Dermis blood vessel endothelial cell (primary cell): ENCODE measurements at regions not wholly inside any gene's neighbourhood (a gene's known extent, or its start where the extent isn't known, plus 50 kb on each side); places are given as distances from the start of the nearest gene placed in this dataset.

Source experiments
- DNase-seq: peaks from one replicate; pipeline ENCODE4 v3.0.0; 2010

DNA sequence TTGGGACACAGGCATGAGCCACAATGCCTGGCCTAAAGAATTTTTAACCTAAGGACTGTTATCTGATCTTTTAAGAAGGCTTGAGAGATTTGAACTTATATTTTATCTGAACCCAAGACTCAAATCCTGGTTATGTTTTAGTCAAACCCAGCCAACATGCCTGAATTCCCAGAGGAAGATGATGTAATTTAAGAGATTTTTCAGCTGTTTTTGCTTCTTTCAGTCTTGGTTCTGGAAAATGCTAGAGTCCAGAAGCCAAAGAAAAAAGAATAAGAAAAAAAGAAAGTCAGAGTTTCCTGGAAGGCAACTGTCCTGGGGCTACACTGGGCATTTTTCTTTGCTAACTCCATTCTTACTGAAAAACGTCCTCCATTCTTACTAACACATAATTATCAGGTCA lies 85.8 kb downstream of the SNX18 start:
- no peak for DNase-seq

DNA sequence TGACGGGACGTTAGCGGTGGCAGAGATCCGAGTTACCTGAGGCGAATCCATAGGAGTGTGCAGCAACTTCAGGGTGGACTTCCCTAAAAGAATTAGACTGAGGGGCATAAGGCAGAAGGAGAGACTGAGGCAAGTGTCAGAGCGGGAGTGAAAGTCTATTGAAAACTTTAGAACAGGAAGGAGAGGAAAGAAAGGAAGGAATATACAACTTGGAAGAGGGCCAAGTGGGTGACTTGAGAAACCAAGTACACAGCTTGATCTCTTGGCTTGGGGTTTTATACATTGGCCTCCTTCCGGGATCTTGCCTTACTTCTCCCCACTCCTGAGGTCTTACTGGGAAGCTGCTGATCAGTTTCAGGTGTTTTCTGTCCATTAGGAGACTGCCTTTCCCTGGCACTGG lies 84.9 kb downstream of the SNX18 start:
- no peak for DNase-seq

DNA sequence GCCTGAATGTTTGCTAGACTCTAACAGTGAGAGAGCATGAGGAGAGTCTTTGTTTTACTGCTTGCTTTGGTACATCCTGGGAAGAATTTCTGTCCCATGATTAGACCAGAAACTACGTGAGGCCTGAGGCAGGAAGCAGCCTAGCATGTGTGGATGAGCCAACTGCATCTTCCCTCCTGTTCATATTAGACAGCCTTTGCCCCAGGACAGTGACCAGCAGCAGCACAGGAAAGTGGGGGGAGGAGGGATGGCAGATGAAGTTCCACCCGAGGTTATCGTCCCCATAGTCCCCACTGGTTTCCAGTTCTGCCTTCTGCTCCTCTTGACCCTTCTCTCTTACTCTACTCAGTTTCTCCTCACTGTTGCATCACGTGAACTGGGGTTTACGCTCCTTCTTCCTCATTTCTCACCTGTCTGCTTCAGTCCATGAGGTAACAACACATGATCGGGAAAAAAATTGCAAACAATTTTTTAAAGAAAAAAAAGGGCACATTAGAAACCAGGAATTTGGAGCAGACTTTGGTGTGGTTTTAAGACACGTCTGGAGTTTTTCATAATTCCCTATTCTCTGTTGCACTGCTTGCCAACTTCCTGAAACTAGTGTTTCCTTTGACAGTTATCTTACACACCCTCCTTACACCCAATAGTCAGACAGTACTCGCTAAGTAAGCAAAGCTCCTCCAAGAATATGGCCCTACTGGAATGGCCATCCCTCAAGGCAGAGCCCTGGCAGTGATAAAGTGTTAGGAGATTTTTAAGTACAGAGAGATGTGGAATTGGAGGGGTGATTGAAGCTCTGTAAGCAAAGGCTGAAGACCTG lies 84.1 kb downstream of the SNX18 start:
- DNase-seq = no peak
